Tongue (tissue), 1 donor: ENCODE measurements at regions not wholly inside any gene's neighbourhood (a gene's known extent, or its start where the extent isn't known, plus 50 kb on each side); places are given as distances from the start of the nearest gene placed in this dataset.
A peak's percentile ranks its signal among the peaks of the same experiment; 100 is the strongest.

Source experiments
- DNase-seq: peaks from one replicate; pipeline ENCODE4 v3.0.0-alpha.2; 2015

DNA sequence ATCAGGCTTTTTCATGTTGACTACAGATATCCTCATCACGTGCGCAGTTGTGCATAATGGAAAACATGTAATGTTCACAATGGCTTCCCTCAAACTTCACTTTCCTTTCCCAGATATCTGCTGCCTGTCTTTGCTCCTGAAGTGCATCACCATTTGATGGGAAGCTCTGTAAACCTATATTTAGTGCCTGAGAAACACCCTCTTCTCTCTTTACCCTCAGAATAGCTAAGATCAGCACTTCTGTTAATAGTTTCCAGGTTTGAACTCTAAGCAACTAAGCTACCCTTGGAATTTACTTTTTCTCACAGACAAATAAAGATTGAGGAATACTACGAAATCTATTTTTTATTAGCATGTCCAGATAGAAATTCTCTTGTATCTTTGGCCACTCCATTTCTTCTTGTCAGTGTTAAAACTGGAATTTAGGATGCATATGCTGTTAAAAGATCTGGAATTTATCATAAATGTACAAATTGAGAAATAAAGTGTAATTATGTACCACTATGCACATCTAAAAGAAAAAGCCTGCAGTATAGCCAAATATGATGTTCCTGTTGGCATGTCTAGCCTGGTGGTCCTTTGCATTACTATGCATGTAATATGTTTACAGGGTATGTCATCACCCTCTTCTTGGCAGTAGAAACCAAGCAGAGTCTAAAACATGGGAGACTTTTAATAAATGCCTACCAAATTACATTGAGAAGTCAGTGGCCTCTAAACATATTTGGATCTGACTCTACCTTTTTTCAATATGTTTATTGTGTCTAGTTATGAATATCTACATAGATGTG lies 278.7 kb downstream of the FIGN start:
- no peak for DNase-seq

DNA sequence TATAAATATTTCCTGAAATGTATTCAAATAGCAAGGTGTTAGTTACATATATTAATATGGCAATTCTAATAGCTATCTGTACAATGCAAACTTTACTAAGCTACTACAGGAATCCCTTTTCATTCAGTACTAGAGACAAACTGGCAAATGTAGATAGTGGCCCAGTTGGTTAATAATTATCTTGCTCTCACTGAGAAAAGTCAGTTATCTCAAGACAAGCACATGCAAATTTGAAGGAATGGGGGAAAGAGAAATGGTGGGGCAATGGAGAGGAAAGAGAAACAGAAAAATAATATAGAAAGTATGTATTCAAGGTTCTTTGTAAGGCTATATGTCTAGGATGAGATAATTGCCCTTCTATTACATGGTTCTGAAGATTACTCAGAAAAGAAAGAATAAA lies 280.0 kb downstream of the FIGN start:
- no peak for DNase-seq

GRCh38 chr2:163453920-163454319 lies 281.9 kb downstream of the FIGN start:
- DNase-seq = no peak

DNA sequence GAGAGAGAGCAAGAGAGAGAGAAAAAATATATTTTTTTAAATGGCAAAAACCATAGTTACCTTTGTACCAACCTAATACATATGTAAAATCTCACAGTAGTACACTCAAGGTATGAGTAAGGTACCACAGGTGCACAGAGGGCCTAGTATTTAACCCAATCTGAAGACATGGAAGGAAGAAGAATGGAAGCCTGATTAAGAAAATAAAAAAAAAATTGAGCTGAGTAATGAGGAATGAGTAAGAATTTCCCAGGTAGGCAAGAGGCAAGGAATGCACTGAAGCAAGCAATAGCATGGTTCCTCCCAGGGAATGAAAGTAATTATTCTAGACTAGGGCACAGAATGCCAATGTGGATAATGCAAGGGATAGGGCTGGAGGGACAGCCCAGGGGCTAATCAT lies 294.2 kb downstream of the FIGN start:
- DNase-seq = no peak

DNA sequence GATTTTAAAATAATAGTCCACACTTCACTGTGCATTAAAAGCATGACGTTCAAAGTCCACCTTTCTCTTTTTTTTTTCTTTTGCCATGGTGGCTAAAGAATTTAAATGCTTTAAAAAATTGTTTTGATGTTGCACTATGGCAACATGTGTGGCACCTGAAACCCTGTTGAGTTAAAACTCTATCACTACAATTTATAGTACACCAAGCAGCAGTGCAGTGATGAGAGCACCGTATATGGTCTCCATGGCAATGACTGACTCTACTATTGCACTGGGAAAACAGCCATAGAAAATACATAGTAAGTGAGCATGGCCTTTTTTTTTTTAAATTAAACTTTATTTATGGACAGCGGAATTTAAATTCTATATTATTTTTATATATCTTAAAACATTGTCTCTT lies 298.8 kb downstream of the FIGN start:
- no peak for DNase-seq

GRCh38 chr2:163428187-163428586 lies 307.6 kb downstream of the FIGN start:
- no peak for DNase-seq

GRCh38 chr2:163420604-163421003 lies 315.2 kb downstream of the FIGN start:
- no peak for DNase-seq

DNA sequence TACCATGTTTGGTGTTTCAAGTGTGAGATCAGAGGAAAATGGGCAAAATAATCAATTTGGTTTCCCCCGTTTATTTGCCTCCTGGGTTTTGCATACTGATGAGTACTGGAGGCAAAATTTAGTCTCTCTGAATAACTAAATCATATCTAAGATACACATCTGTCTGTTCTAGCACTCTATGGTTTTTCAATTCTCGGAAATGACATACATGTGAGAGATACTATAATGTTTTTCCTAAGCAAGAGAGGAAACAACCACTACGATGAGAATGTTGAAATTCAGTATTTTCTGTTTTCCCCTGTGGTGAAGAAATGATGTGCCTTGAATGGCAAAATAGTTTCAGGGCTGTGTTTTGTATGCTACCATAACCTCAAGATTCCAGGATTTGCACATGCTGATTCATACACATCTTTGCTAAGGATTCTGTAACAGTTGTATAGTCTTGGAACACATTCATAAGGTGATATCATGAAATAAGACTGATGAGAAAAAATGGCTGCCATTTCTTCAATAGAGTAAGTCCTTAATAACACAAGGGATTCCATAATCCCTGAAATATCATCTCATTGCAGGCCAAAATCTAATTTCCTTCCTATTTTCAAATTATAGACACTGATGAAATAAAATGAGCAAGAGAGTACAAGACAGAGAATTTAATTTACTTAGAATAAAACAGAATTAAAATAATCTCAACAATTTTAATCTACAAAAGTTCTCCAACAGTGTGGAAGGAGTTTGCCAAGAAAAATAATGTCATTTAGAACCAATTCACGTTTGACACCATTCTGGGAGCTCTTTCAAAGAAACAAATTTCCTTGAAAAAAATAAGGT lies 316.6 kb downstream of the FIGN start:
- DNase-seq = peak; percentile 61

DNA sequence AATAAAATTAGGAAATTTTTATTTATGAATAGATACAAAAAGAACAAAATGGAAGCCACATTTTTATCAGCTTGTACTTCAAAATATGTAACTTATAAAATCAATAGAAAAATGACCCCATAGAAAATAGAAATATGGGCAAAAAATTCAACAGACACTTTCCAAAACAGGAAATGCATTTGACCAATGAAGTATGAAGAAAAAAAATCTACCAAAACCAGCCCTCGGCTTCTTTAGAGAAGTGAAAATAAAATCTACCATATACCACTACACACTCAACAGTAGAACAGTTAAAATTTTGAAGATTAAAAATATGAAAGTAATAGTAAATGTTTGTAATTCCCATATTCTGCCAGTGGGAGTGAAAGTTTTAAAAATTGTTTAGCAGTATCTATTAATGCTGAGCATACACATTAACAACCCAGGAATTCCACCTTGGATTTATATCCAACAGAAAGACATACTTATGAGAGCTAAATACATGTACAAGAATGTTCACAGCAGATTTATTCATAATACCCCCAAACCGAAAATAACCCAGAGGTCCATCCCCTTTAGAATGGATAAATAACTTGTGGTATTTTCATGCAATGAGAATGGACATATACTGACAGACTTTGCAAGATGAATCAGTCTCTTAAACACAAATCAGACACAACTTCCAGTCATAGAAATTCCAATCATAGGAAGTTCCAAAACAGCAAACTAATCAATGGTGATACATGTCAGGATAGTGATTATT lies 318.0 kb downstream of the FIGN start:
- no peak for DNase-seq

- DNase-seq = no peak
Observed at GRCh38 chr2:163414121-163414520, 321.7 kb downstream of the FIGN start.

DNA sequence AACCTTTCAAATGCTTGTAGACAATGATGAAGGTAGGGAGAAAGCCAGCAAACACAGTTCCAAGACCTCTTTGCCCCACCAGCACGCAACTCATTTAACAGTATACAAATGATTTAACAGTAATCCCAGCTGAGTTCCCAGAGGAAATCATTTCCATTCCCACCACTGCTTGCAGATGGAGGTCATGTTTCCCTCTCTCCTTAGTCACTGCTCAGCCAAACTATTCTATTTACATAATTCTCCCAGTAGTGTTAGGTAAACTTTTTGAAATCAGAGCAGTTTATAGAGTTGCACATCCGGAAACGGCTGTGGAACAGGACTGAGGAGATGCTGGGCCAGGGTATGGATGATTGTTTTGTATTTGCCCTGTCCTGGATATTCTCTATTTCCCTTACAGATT lies 328.5 kb downstream of the FIGN start:
- peak; percentile 22 for DNase-seq

- DNase-seq = no peak
Observed at GRCh38 chr2:163405298-163405697, 330.5 kb downstream of the FIGN start.

DNA sequence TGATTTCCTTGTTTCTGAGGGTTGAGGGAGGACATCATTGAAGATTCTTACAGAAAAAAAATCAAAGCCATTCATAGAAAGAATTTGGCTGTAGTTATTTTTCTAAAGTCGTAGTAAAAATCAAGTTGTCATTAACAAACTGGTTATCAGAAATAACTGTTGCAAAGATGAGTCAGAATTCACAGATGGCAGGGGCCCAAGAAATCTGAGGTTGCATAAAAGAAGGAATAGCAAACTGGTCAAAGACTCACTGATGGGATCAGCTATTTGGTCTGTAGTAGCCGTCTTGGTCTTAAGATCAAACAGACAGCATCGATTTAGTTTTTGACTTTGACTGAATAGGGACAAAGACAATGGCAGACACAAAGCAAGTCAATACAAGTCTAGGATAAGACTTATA lies 334.3 kb downstream of the FIGN start:
- no peak for DNase-seq

DNA sequence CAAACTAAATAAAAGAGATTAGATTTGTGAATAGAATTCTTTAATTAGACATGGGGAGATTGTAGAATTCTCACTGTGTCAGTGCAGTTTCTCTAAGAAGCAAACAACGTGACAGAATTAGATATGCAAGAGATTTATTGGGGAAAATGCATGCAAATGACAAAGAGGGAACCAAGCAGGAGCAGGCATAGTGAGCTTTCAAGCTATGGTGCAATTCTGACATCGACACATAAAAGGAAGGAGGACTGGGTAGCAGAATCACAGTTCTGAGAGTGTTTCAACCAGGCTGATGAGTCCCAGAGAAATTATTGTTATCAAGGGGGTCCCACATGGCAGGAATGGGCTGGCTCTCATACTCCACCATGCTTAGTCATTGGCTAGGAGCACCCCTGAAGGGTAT lies 338.4 kb downstream of the FIGN start:
- no peak for DNase-seq

DNA sequence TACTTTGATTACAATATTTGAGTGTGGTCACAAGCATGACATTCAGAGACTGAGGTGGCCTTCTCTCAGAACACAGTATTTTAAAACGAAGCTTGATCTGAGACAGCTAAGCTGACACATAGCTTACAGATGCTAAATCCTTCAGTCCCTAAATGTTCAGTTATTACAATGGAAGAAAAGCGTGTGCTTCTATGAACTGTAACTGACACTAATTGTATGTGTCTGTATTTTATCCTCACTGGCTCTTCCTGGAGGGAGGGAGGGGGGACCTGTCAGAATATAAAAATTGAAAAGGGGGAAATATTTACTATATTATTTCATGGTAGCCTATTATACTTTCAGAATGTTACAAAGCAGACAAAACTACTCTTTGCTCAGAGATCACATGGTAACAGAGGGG lies 340.2 kb downstream of the FIGN start:
- DNase-seq = no peak

DNA sequence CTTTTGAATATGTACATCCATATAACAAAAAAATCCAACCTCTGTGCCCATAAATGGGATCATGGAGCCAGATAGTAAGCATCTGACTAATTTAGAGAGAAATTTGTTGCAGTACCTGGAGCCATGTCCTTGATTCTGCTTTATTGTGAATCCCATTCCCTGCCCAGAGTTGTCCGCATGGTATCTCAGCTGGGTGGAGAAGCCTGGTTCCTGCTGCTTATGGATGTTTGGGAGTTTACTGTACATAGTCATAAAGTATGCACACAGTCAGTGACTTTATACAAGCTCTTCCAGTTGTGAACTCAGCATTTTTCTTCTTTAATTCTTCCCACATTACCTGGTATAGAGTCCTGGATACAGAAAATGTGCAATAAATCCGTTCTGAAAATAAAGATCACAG lies 346.0 kb downstream of the FIGN start:
- DNase-seq = no peak

DNA sequence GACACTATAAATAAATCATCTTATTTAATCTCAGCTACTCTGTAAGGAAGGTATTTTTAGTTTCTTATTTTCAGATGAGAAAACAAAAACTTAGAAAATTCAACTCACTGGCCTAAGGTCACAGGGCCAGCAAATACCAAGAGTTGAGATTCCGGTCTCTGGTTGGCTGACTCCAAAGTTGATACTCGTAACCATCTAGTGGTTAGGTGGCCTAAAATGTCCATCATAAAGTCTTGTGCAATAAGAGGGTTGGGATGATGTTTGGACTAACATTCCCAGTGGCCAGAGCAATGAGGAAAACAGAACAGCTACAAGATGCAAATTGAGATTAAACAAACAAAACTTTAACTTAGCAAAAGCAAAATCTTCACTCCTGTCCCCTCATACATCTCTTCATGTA lies 360.3 kb downstream of the FIGN start:
- DNase-seq = no peak

DNA sequence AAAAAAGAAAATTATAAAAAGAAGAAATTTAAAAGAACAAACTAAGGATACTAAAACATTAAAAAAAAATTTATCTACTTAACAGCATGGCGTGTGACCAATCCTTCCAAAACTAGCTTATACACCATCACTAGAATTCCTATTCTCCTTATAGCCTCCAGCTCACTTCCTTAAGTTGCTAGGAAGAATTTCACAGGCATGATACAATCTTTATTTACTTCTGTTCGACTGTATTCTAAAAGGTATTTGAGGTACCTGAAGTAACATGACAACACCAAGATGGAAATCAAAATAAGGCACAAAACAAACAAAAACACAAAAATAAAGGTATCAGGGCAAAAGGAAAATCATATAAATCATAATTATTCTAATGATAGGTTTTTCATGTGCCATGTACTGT lies 360.7 kb downstream of the FIGN start:
- no peak for DNase-seq

DNA sequence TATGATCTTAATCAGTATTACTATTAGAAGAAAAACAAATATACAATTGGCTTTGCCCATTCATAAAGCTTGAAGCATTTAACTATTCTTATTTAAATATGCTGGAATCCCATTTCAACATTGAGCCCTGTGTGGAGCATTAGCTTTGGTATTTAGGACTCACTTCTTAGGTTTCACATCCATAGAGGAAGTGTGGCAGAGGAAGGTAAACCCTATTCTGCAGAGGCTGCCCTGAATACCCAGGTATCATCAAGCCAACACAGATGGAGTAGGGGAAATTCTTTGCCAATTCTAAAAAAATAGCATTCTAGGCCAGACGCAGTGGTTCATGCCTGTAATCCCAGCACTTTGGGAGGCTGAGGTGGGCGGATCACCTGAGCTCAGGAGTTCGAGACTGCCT lies 361.5 kb downstream of the FIGN start:
- no peak for DNase-seq

- no peak for DNase-seq
Observed at GRCh38 chr2:163373496-163373895, 362.3 kb downstream of the FIGN start.

DNA sequence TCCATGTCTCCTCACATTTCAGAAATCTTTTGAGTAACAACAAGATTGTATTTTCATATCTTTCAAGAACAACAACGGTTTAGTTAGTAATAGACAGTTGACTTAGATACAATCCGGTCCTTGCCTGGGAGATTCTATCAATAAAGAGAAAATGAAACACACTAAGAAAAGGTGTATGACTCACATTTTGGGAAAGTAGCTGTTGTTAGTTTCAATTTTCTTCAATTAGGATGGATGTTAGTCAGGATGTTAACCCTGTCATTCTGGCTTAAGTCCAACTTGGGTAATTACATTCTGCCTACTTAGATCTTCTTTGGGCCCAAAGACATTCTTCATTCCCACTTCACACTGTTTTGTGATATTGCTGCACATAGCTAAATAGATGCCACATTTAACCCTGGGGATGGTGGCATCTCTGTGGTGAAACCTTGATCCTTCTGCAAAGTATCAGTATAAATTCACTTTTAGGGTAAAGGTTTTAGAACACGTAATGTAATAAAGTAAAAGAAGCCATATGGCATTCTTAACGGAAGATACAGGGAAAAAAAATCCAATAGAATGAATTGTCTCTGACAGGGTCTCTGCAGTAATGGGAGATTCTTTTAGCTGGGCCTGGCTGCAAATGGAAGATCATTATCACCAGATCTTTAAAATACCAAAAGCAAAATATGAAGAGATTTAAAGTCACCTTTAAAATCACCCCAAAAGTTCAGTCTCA lies 365.5 kb downstream of the FIGN start:
- DNase-seq = no peak

- DNase-seq = no peak
Observed at GRCh38 chr2:163369111-163369510, 366.7 kb downstream of the FIGN start.
